ENCODE measurements at regions not wholly inside any gene's neighbourhood (a gene's known extent, or its start where the extent isn't known, plus 50 kb on each side); places are given as distances from the start of the nearest gene placed in this dataset.

- 0 out of 2 replicates have a peak, but pooled peaks have one; percentile 35 for TF ChIP-seq ZSCAN9 (CRISPR knock-in tag; IDR thresholded peaks at IDR 0.05; ENCODE audit: borderline replicate concordance)
- 0 out of 2 replicates have a peak, but pooled peaks have one; percentile 25 for TF ChIP-seq BCL6 (CRISPR knock-in tag; IDR thresholded peaks at IDR 0.05)
- peak; percentile 73 for TF ChIP-seq XRCC5 (optimal IDR thresholded peaks at IDR 0.05; ENCODE audit: low read length)
- TF ChIP-seq THAP11 (CRISPR knock-in tag; IDR thresholded peaks at IDR 0.05), result peak; percentile 49; the same call in 1 of the 2 replicates
- peak; percentile 90 for TF ChIP-seq RAD21 (CRISPR knock-in tag; IDR thresholded peaks at IDR 0.05)
- TF ChIP-seq STAG1 (CRISPR knock-in tag; IDR thresholded peaks at IDR 0.05), result peak; percentile 99
- 0 out of 2 replicates have a peak, but pooled peaks have one; percentile 29 for TF ChIP-seq ELF3 (CRISPR knock-in tag; IDR thresholded peaks at IDR 0.05)
- TF ChIP-seq ATF1 (CRISPR knock-in tag; IDR thresholded peaks at IDR 0.05), result no peak
- no peak for TF ChIP-seq ZNF350 (CRISPR knock-in tag; IDR thresholded peaks at IDR 0.05; ENCODE audit: borderline replicate concordance, low read depth)
- no peak for TF ChIP-seq ZNF770 (CRISPR knock-in tag; IDR thresholded peaks at IDR 0.05)
- 0 out of 2 replicates have a peak, but pooled peaks have one; percentile 13 for TF ChIP-seq ELF1 (CRISPR knock-in tag; IDR thresholded peaks at IDR 0.05)
- no peak for TF ChIP-seq SNAPC2 (CRISPR knock-in tag; IDR thresholded peaks at IDR 0.05)
- peak; percentile 42; the same call in 1 of the 2 replicates for TF ChIP-seq ZBTB26 (CRISPR knock-in tag; IDR thresholded peaks at IDR 0.05; ENCODE audit: borderline replicate concordance)
- no peak for TF ChIP-seq CREB3 (CRISPR knock-in tag; IDR thresholded peaks at IDR 0.05)
- TF ChIP-seq ZNF580 (CRISPR knock-in tag; IDR thresholded peaks at IDR 0.05; ENCODE audit: borderline replicate concordance, low read depth), result 0 out of 2 replicates have a peak, but pooled peaks have one; percentile 63
- peak; percentile 37; the same call in 1 of the 2 replicates for TF ChIP-seq ARID5B (CRISPR knock-in tag; IDR thresholded peaks at IDR 0.05)
- TF ChIP-seq ZNF577 (CRISPR knock-in tag; IDR thresholded peaks at IDR 0.05; ENCODE audit: borderline replicate concordance, low read depth), result no peak
- TF ChIP-seq PBX3 (CRISPR knock-in tag; IDR thresholded peaks at IDR 0.05; ENCODE audit: borderline replicate concordance), result no peak
- no peak for TF ChIP-seq ZSCAN31 (CRISPR knock-in tag; IDR thresholded peaks at IDR 0.05; ENCODE audit: low read depth)
Measured at GRCh38 chr16:82229800-82230619, 60.0 kb upstream of the MPHOSPH6 start (continued).
